HG03565 (cell line): ENCODE measurements at regions not wholly inside any gene's neighbourhood (a gene's known extent, or its start where the extent isn't known, plus 50 kb on each side); places are given as distances from the start of the nearest gene placed in this dataset.
"Not testable (repeated sequence)": the region's sequence is repeated elsewhere in the genome, so short reads cannot be mapped to it uniquely, and the experiment has no call there.

ENCODE experiments used
- ATAC-seq: cut with Tn5 transposase; IDR thresholded peaks from one replicate; pipeline ENCODE4 v1.9.1; 2021; ENCODE audit warnings: mild to moderate bottlenecking, moderate library complexity; ENCODE audit not compliant: unreplicated experiment

DNA sequence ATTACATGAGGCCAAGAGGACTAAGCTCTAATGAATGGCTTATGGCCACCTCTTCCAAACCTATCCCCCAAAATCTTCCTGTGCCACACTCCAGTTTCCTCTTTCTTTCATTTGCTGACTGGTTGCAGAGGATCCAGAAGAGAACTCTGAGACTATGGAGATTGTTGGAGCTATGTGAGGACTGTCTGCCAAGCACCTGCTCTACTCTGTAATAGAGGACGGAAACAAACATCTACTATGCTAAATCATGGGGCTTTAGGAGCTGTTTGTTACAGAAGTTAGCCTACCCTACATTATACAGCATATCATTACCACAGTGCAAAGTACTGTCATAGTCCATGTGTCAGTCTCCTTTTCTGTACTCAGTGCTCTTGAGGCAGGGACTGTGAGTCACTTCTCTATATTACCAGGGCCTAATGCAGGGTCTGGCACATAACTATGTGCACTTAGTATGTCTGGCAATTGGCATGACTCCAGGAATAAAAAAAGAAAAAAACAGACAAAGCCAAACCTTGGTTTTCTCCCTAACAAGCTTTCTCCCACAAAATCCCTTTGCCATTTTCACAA, 95.1 kb downstream of the RPAP3 start:
- no peak for ATAC-seq

DNA sequence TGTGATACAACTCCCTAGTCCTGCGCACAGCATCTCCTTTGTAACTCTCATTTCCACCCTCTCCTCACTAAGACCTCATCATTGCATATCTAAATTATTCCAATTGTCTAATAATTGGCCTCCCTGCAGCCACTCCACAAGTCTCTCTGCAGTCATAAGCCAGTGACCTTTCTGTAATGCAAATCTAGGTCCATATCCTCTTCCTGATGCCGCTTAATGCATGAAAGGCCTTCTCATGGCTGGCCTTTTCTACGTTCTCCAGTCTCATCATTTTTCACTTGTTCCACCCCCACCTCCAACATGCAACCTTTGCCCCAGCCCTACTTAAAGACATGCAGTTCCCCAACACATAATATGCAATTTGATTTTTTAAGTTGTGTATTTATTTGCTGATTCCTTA, 96.0 kb downstream of the RPAP3 start:
- ATAC-seq = no peak

DNA sequence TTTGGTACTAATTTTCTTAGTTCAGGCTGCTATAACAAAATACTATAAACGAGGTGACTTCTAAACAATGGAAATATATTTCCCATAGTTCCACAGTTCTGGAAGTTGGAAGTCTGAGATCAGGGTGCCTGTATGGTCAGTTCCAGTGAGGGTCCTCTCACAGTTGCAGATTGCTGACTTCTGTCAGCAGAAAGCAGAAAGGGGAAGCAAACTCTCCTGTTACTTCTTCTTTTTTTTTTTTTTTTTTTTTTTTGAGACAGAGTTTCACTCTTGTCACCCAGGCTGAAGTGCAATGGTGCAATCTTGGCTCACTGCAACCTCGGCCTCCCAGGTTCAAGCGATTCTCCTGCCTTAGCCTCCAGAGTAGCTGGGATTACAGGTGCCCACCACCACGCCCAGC, 97.2 kb downstream of the RPAP3 start:
- ATAC-seq = not testable (repeated sequence)

DNA sequence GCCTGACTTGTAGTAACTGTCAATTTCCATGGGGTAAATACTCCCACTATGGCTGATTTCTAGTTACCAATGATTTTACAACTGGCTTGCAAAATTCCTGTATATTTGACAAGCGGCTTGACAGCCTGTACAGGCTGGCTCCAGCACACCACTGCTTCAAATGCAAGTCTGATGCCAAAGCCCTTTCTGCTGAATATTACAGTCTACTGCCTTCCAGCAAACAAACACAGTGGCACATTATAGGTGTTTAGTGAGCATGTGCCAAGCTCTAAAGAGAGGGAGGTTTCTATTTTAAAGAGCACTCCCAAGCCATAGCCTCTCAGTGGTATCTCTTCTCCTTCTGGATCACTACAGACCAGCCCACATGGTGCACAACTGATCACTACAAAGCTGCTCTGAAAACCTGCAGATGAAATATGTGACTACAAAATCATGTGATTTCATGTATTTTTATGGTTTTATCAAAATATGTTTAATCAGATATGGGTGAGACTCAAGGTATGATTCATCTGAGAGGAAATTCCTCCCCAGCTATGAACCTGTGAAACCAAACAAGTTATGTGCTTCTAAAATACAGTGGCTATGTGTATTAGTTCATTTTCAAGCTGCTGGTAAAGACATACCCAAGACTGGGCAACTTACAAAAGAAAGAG, 101.5 kb downstream of the RPAP3 start:
- ATAC-seq = no peak

DNA sequence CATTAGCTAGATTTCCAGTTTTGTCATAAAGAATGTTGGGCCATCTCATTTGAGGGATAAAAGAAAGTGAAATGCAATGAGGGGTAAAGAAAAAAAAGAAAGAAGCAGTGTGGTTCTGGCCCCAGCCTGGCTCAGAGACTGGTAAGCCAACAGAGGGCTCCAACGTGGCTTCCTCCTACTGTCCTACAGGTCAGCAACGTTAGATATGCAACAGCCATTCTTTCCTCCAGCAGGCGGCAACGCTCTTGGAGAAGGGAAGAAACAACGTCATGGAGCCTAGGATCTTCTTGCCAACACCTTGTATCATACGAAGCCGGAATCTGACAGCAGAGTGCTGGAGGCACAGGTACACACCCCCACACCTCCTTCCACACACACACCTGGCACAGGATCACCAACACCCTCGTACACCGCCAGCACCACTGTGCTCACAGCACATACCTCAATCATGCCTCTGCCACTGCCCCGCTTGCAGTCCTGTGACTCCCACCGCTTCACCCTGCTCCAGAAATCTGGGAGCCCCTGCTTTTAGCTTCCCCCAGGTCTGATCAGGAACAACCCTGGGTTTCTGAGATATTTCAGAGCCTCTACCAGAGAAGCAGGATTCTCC, 102.8 kb downstream of the RPAP3 start:
- no peak for ATAC-seq

DNA sequence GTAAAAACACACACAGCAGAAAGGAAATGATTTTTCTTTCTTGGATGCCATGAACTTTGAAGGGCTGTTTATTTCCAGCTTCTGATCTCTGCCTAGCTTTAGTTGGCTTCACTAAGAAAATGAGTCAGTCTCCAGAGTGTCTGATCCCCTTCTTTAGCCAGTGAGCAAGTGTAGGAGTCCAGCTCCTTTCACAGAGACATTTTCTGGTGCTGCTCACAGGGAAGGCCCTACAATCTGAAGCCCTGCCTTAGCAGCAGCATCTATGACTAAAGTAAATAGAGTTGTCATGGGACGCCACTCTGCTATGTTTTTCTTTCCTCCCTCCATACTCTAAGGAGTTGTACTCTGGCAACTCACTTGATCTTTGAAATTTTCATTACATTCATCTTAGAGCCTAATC, 103.5 kb downstream of the RPAP3 start:
- no peak for ATAC-seq

DNA sequence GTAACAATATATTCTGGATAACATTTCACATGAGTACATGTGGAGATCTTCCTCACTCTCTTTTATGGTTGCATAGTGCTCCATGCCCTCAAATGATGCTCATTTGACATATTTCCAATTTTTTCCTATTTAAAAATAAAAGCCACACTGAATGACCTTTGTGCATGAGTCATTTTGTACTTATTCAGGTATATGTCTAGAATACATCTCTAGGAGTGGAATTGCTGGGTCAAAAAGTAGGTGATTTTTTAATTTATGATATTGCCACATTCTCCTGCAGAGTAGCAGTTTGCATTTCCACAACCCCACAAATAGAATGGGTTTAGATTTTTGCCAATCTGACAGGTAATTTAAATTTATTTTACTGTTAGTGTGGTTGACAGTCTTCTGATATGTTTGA, 104.8 kb downstream of the RPAP3 start:
- no peak for ATAC-seq

DNA sequence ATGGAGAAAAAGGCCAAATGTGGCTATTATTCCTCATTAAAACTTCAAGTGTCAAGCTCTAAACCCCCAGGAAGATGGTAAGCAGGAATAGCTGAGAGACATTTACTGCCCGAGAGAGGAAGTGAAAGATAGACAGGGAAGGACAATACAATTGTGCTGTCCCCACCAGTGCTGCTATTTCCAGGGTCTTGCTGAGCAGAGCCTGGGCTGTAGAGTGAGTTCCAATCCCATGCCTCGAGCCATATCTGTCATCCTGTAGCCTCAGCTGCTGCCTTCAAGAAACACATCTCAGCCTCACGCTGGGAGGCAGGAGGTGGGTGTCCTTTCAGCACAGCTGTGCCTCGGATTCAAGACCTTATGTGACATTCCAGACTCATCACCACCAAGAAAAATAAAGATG, 114.0 kb downstream of the RPAP3 start:
- ATAC-seq = no peak

DNA sequence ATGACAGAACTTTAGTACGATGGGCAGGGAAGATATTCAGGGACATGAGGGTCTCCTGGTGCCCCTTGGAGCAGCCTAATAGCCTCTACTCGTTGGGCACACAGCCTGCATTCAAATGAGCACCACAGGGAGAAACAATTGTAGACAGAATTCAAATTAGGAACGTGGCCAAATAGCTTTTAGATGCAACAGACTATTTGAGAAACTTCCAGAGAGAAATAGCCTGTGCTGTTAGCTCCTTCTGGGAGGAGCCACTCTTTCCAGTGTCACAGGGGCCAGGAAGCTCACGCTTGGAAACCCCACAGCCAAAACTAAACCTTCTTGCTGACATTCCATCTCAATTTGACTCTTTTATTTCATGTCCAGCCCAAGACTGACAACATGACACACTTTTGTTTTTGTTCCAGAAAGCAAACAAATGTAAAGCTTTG, 114.5 kb downstream of the RPAP3 start:
- no peak for ATAC-seq

DNA sequence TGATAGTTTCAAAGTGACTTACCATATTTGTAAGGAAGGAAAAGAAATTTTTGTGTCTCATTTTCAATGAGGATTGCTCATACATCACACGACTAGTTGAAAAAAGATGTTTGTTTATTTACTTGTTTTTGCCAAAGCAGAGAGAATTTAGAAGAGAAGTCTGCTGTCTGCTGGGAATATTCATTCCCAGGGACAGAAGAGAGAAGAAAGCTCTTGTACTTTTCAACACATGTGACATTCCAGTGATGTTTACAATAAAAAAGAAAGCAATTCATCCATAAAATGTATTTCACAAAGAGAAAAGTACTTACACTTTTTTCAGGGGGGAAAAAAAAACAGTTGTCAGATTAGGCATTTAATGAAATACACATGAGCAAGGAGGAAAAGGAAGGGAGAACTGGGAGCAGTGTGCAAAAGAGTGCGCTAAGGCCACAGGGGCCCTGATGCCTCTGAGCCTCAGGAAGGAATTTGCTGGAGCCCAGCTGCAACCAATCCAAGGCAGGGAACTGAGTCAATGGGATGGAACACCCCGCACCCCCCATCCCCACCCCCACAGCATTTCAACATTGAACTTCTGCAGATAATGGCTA, 115.0 kb downstream of the RPAP3 start:
- ATAC-seq = no peak

DNA sequence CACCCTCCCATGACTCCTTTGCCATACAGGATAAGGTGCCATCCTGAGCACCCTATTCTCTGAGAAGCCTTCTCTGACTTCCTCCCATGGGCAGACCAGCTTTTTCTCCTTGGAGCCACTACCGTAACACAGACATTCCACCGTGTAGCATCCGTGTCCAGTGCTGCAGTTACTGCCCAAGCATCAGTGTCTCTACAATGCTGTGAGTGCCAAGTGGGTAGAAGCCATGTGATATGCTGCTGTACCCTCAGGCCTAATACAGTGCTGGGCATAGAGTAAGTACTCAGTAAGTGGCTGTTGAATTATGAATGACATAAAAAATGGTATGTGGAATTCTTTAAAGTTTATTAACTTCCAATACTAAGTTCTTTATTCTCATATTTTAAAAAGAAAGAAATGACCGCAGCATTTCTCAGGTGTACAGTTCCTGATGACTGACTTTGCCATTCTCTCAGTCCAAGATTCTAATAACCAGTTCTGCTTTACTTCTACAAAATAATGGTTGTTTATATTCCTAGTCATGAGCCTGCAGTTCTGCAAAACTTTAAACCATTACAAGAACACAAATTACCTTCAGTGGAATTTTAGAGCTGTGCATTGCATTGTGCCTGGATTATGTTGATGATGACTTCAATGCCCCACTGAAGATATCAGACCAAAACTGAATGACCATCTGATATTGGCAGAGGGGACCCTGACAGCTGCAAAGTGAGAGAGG, 118.7 kb downstream of the RPAP3 start:
- no peak for ATAC-seq

DNA sequence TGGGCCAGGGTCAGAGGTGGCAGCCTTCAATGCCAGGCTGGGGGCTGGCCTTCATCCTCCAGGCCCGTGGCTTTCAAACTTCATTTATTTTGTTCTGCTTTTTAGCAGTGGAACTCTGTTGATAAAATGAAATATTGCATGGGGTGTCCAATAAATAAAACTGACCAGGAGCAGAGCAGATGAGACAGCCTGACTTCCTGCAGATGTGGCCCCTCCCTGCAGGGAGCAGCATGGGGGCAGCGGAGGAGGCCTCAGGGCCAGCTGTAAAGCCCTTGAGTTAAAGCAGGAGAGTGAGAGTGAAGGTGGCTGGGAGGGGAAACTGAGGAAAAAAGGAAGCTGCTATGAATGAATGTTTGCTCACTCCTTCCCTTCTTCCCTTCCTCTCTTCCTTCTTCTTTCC, 120.3 kb downstream of the RPAP3 start:
- no peak for ATAC-seq

DNA sequence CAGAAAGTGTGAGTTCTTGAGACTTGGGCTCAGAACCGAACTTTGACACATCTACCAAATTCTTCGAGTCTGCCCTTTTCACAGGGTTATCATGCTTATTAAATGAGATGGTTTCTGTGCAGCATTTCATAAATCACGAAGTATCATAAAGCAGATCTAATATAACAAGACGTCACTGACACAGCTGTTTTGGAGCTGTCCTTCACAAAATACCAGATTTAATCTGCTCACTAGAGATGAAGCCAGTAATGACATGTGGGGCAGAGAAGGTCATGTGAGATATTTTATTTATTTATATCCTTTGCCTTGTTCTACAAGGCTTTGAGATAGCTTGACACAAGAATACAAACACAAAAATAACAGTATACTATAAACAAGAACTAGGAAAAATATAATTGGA, 127.0 kb downstream of the RPAP3 start:
- ATAC-seq = no peak

DNA sequence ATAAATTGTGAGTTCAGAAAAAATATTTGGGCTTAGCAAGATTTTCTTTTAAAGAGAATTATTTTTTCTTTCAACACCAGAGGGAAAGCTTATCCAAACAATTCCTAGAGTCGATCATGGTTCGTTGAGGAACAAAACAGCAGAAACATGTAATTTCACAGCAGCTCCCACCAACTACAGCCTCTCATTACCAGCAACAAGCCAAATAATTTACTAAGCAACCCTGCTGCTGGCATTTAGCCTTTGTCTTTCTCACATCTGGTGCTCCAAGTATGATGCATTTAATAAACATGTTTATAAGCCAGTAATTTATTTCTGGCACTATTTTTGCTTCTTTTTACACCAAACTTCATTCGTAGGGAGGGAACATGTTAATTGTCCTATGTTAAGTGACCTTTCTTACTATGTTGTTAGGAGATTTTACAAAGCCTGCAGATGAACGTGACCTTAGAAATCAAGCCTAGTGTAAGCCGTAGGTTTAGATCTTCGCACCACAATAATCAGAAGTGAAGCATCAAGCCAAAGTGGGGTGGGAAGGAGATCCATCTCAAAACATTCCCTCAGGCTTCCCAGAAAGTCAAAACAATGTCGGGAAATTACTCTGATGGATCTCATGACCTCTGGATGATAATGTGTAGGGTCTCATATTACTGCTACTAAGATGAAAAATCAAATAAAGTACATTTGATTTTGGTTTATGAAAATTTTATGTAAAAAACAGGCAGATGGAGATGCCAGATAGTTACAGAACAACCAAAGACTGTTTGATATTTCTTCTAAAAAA, 128.4 kb downstream of the RPAP3 start:
- no peak for ATAC-seq

DNA sequence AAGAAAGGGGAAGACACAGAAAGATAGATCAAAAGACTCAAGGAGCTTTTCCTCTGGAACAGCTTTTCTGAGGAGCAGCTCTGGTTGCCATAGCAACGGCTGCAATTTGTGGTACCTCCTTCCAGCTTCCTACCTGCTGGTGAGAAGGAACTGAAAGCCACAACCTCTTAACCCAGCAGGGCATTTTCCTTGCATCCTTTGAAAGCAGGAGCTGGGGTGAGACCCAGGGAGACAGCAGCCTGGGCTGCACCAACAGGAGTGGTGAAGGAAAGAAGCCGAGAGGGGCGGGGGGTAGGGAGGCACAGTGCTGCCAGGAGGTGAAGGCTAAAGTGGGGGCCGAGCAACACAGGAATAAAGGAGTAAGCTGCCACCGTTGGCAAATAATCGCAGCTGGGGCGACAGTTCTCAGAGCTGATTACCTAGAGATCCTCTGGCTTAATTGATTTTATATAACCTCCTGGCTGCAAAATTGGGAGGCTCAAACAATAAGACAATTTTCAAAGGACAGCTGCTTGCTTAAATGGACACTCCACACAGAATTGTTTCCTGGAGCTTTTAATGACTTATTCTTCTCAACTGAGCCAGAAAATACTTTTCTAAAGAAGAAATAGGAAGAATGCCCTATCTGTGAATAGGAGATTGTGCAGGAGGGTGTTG, 129.4 kb downstream of the RPAP3 start:
- no peak for ATAC-seq

DNA sequence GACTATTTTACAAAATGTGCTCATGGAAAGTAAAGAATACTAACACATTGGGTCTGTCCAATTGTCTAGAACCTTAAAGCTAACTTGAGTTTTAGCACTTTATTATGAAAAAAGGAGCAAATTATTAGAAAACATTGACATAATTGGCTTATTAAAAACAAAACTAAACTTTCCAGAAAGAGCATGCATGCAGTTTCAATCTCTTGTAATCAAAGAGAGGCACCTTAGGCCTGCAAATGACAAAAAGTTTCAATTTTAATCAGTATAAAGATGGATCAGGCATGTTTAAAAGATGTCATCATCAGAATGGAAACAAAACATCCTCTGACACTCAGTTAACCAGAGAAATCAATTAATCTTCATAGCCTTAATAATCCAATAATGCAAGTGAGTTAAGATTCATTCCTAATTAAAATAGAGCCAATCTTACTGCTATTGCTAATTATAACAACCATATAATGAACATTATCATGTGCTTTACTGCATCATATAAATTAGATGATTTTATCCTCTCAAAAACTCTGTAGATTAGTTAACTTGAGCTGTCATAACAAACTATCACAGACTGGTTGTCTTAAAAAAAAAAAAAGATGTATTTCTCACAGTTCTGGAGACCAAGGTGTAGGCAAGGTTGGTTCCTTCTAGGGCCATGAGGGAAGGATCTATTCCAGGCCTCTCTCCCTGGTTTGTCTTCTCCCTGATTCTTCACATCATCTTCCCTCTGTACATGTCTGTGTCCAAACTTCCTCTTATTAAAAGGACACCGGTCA, 131.4 kb downstream of the RPAP3 start:
- ATAC-seq = no peak

DNA sequence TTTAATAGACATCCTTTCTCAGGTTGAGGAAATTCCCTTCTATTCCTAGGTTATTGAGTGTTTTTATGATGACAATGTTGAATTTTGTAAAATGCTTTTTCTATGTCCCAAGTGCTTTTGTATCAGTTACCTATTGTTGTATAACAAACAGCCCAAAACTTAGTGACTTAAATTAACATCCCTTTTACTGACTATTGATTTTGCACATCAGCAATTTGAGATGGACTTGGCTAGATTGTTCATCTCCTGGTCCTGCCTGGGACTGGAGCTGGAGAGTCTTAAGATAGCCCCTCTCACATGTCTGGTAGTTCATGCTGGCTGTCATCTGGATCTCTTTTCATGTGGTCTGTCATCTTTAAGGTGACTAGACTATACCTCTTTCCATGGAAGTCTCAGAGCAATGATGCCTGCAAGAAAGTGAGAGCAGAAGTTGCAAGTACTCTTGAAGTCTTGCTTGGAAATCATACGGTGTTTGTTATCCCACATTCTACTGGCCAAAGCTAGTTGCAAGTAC, 132.6 kb downstream of the RPAP3 start:
- ATAC-seq = no peak

DNA sequence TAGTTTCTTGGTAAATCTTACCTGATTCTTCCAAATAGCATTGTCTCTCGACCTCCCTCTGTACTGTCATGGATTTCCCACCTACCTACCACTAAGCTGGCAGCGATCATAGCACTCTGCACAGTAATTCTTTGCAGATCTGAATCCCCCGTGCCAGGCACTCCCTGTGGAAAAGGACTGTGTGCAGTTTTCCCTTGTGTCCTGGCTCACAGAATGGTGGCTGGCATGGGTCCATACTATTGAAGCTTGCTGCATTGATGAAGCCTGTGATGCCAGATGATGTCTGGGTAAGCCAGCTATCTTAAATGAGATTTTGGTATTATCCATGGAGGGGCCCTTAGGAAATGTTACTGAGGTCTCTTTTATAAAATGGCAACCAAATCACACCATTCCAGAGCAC, 135.7 kb downstream of the RPAP3 start:
- no peak for ATAC-seq

DNA sequence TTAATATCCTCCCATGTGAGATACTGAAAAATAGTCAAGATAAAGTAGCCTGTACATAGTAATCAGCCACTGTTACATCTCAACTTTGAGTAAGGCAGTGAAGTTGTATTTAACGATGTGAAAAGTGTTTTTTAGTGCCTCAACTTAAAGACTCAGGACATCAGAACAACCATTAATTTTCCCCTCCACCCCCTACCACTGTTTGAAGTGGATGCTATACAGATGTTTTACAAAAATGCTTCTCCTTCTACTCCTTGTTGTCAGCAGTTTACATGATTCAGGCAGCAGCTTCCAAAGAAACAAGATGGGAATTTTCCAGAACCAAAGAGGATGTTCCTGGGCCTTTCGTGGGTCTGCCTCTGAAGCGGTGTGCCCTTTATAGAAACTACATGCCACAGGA, 143.6 kb downstream of the RPAP3 start:
- no peak for ATAC-seq
